ENCODE measurements at regions not wholly inside any gene's neighbourhood (a gene's known extent, or its start where the extent isn't known, plus 50 kb on each side); places are given as distances from the start of the nearest gene placed in this dataset.
"Not testable (repeated sequence)": the region's sequence is repeated elsewhere in the genome, so short reads cannot be mapped to it uniquely, and the experiment has no call there.

- CTCF ChIA-PET; H3K4me1 ChIP-seq (ENCODE audit: control insufficient read depth in 2 of 2, insufficient read depth in 2 of 2, low read length in 2 of 2); H3K9me3 Mint-ChIP-seq (ENCODE audit: insufficient read depth); H3K27ac ChIP-seq (ENCODE audit: low read length in 2 of 2); DNase-seq; H3K4me3 ChIP-seq (ENCODE audit: control extremely low read depth in 1 of 5, extremely low read depth in 1 of 5, insufficient read depth in 1 of 5, low read depth in 2 of 5, low read length in 4 of 5); H3K4me2 ChIP-seq (replicated peaks; ENCODE audit: low read depth, low read length, poor library complexity, severe bottlenecking); H3K79me2 ChIP-seq (ENCODE audit: control insufficient read depth, insufficient read depth, low read length); H3K4me3 Mint-ChIP-seq; H3K27ac Mint-ChIP-seq; ATAC-seq (ENCODE audit: low read depth); H2AFZ ChIP-seq (ENCODE audit: insufficient read depth, low read depth, low read length, poor library complexity, severe bottlenecking); intact Hi-C loops (cut with micrococcal nuclease); H3K4me1 Mint-ChIP-seq; POLR2A ChIA-PET; H3K27me3 Mint-ChIP-seq; H3K27me3 ChIP-seq (replicated peaks in 1 of 4; ENCODE audit: control extremely low read depth in 1 of 4, control insufficient read depth in 3 of 4, insufficient read depth in 4 of 4, low read length in 3 of 4); H3K9ac ChIP-seq (ENCODE audit: low read length); H4K20me1 ChIP-seq (ENCODE audit: control insufficient read depth, insufficient read depth, low read length, poor library complexity, severe bottlenecking); H3K9me3 ChIP-seq (ENCODE audit: control extremely low read depth in 1 of 3, control insufficient read depth in 2 of 3, insufficient read depth in 1 of 3, low read length in 2 of 3); H3K36me3 ChIP-seq (replicated peaks in 1 of 2; ENCODE audit: control extremely low read depth in 1 of 2, control insufficient read depth in 1 of 2, extremely low read depth in 1 of 2, insufficient read depth in 2 of 2, low read length in 1 of 2): not testable (repeated sequence)
- no CpG with 5 or more reads among the region's 3 CpGs for WGBS (ENCODE audit: insufficient coverage)
Observed at GRCh38 chr13:55055666-55056065, 2027.1 kb downstream of the OLFM4 start.

DNA sequence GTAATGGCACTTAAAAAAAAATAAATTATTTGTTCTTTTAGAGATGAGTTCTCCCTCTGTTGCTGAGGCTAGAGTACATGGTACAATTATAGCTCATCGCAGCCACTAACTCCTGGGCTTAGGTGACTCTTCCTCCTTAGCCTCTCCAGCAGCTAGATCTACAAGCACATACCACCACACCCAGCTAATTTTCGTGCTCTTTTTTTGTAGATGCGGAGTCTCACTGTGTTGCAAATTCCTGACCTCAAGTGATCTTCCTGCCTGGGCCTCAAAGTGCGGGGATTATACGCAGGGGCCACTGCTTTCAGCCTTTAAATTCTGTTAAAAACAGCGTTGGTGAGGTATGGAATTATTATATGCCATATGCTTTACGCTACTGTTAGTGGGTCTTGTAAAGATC, 2034.0 kb downstream of the OLFM4 start:
- intact Hi-C loops (cut with micrococcal nuclease), result no loop called here
- Histone ChIP-seq H3K79me2 (ENCODE audit: control insufficient read depth, insufficient read depth, low read length) (no peaks in the 10 kb centered on the region), H4K20me1 (ENCODE audit: control insufficient read depth, insufficient read depth, low read length, poor library complexity, severe bottlenecking) (no peaks in the 10 kb centered on the region), H2AFZ (ENCODE audit: insufficient read depth, low read depth, low read length, poor library complexity, severe bottlenecking) (no peak overlapping the region), H3K9me3 (ENCODE audit: control extremely low read depth in 1 of 3, control insufficient read depth in 2 of 3, insufficient read depth in 1 of 3, low read length in 2 of 3) (peaks cover 0 to 7% (median 0%) of the 10 kb centered on the region in 3 donors), H3K27me3 (replicated peaks in 1 of 4; ENCODE audit: control extremely low read depth in 1 of 4, control insufficient read depth in 3 of 4, insufficient read depth in 4 of 4, low read length in 3 of 4) (no peaks in the 10 kb centered on the region), H3K36me3 (replicated peaks in 1 of 2; ENCODE audit: control extremely low read depth in 1 of 2, control insufficient read depth in 1 of 2, extremely low read depth in 1 of 2, insufficient read depth in 2 of 2, low read length in 1 of 2) (no peaks in the 10 kb centered on the region), H3K4me3 (ENCODE audit: control extremely low read depth in 1 of 5, extremely low read depth in 1 of 5, insufficient read depth in 1 of 5, low read depth in 2 of 5, low read length in 4 of 5) (no peak overlapping the region), H3K4me1 (ENCODE audit: control insufficient read depth in 2 of 2, insufficient read depth in 2 of 2, low read length in 2 of 2) (no peaks in the 10 kb centered on the region), H3K27ac (ENCODE audit: low read length in 2 of 2) (no peak overlapping the region), H3K9ac (ENCODE audit: low read length) (no peak overlapping the region), H3K4me2 (replicated peaks; ENCODE audit: low read depth, low read length, poor library complexity, severe bottlenecking) (no peak overlapping the region)
- DNase-seq (no peak), ATAC-seq (ENCODE audit: low read depth) (no peak)
- H3K9me3 Mint-ChIP-seq (ENCODE audit: insufficient read depth), result peaks cover 8% of the 10 kb centered on the region
- 81% methylated on average over 3 of the region's 7 CpGs for WGBS (ENCODE audit: insufficient coverage)
- H3K27ac Mint-ChIP-seq, result no peak overlapping the region
- H3K4me1 Mint-ChIP-seq, result no peaks in the 10 kb centered on the region
- ChIA-PET CTCF (no interaction called here), POLR2A (no interaction called here)
- no peak overlapping the region for H3K4me3 Mint-ChIP-seq
- no peak for TF ChIP-seq EZH2 (IDR thresholded peaks at IDR 0.05; ENCODE audit: borderline replicate concordance, insufficient read depth, low read depth, low read length, poor library complexity, severe bottlenecking)
- TF ChIP-seq CTCF (IDR thresholded peaks at IDR 0.05), result no peak
- H3K27me3 Mint-ChIP-seq, result no peaks in the 10 kb centered on the region

Measured in B cell (primary cell).